K562 (cell line): ENCODE measurements at regions not wholly inside any gene's neighbourhood (a gene's known extent, or its start where the extent isn't known, plus 50 kb on each side); places are given as distances from the start of the nearest gene placed in this dataset.

Experiments used
- ATAC-seq: fragments of 200-7000 bp; cut with Tn5 transposase; 3 replicates; pipeline ENCODE4 v1.9.1; 2020; ENCODE audit warnings: moderate library complexity
- BruUV-seq: library from RNA; stranded (reverse); fragments of 400-500 nt; replicated peaks from 2 replicates; lab custom pipeline; 2021; lab: Mats Ljungman, UMichigan
- CTCF ChIA-PET: fragments of 300-600 bp; formaldehyde crosslinking; extraction: SDS; loops from one replicate; lab custom pipeline; 2021; ENCODE audit warnings: low intra/inter-chr PET ratio; lab: Yijun Ruan, JAX
- POLR2A ChIA-PET: fragments of 300-600, 350-650 bp; sonication (Branson Sonifier 250); formaldehyde crosslinking; extraction: SDS; loops from one replicate; lab custom pipeline; 2021; ENCODE audit warnings: antibody characterized with exemption, inconsistent platforms; lab: Yijun Ruan, JAX
- DNase-seq, 4 experiments: peaks; one replicate each; pipeline versions ENCODE4 v3.0.0 to v3.0.0-alpha.2; 2011 to 2018; ENCODE audit warnings: low spot score in 3 of 4, mixed read lengths in 3 of 4; ENCODE audit errors: extremely low read depth in 1 of 4
- FAIRE-seq: peaks from 2 replicates; lab custom pipeline; 2011; peaks lifted over from hg19 to GRCh38; lab: Jason Lieb, UNC
- H2AFZ ChIP-seq: 2 replicates; pipeline ENCODE4 v1.6.0; 2011; ENCODE audit warnings: low read depth, low read length, control low read depth, inconsistent platforms
- H3K27ac ChIP-seq: fragments of 200-600 bp; 3 replicates; pipeline ENCODE4 v1.8.0; 2011; ENCODE audit warnings: low read depth, mild to moderate bottlenecking, control low read depth, inconsistent platforms, low read length, moderate library complexity, mixed read lengths; ENCODE audit errors: extremely low read depth
- H3K27me3 ChIP-seq, 2 experiments: fragments of 300-600 bp in 1 of 2; 2 replicates in 1 of 2; 3 replicates in 1 of 2; pipeline versions ENCODE4 v1.6.0 to v1.8.0; 2011; ENCODE audit warnings: inconsistent platforms in 2 of 2, low read length in 2 of 2, mild to moderate bottlenecking in 1 of 2, mixed read lengths in 1 of 2, moderate library complexity in 1 of 2; ENCODE audit not compliant: control insufficient read depth in 2 of 2, insufficient read depth in 2 of 2
- H3K36me3 ChIP-seq: fragments of 300-600 bp; 3 replicates; pipeline ENCODE4 v1.8.0; 2011; ENCODE audit warnings: mild to moderate bottlenecking, low read length, inconsistent platforms; ENCODE audit not compliant: control insufficient read depth, insufficient read depth
- H3K4me1 ChIP-seq, 2 experiments: fragments of 200-600 bp in 1 of 2; replicated peaks in 1 of 2; 2 replicates in 1 of 2; 3 replicates in 1 of 2; pipeline versions ENCODE4 v1.5.1 to v1.8.0; 2011; ENCODE audit warnings: inconsistent platforms in 2 of 2, low read length in 2 of 2, mild to moderate bottlenecking in 1 of 2, mixed read lengths in 1 of 2, moderate library complexity in 1 of 2; ENCODE audit not compliant: control insufficient read depth in 2 of 2, insufficient read depth in 2 of 2
- H3K4me2 ChIP-seq: 2 replicates; pipeline ENCODE4 v1.6.1; 2011; ENCODE audit warnings: low read length, control low read depth, inconsistent platforms, mixed read lengths; ENCODE audit not compliant: insufficient read depth
- H3K4me3 ChIP-seq: fragments of 200-600 bp; sonication (generic), shearing (Covaris generic); 2 replicates; pipeline ENCODE4 v1.5.1; 2016; ENCODE audit warnings: control low read depth, inconsistent platforms
- H3K79me2 ChIP-seq: fragments of 200-600 bp; 3 replicates; pipeline ENCODE4 v1.8.0; 2011; ENCODE audit warnings: low read length, inconsistent platforms; ENCODE audit not compliant: control insufficient read depth, insufficient read depth
- H3K9ac ChIP-seq, 2 experiments: 2 replicates each; pipeline versions ENCODE4 v1.6.0 to v1.6.1; 2011; ENCODE audit warnings: low read depth in 2 of 2, low read length in 2 of 2, control low read depth in 1 of 2, inconsistent platforms in 1 of 2, mild to moderate bottlenecking in 1 of 2, mixed read lengths in 1 of 2; ENCODE audit not compliant: insufficient read depth in 1 of 2
- H3K9me1 ChIP-seq: one replicate; pipeline ENCODE4 v1.6.0; 2011; ENCODE audit warnings: inconsistent platforms, mild to moderate bottlenecking, low read length, moderate library complexity; ENCODE audit not compliant: control insufficient read depth, insufficient read depth
- H3K9me3 ChIP-seq: replicated peaks from 2 replicates; pipeline ENCODE4 v1.5.1; 2011; ENCODE audit warnings: low read depth, low read length, inconsistent platforms; ENCODE audit not compliant: control insufficient read depth, insufficient read depth
- H4K20me1 ChIP-seq: replicated peaks from 2 replicates; pipeline ENCODE4 v1.6.1; 2011; ENCODE audit warnings: low read length, inconsistent platforms, mixed read lengths; ENCODE audit not compliant: control insufficient read depth, insufficient read depth
- BCLAF1 ChIP-seq, 2 experiments: fragments of 450-650 bp in 1 of 2; IDR thresholded peaks; 2 replicates each; pipeline ENCODE4 v1.6.1; 2011 to 2017; ENCODE audit warnings: low read depth in 2 of 2, antibody characterized with exemption in 1 of 2, borderline replicate concordance in 1 of 2, low read length in 1 of 2, mild to moderate bottlenecking in 1 of 2, mixed read lengths in 1 of 2; ENCODE audit not compliant: control insufficient read depth in 1 of 2
- HMBOX1 ChIP-seq: sonication (generic); IDR thresholded peaks from 2 replicates; pipeline ENCODE4 v1.6.1; 2016
- MNT ChIP-seq, 2 experiments: fragments of 450-650 bp; conservative IDR thresholded peaks; 2 replicates each; pipeline ENCODE4 v1.6.1; 2017; ENCODE audit warnings: mild to moderate bottlenecking in 2 of 2, moderate library complexity in 2 of 2
- NFIC ChIP-seq: fragments of 450-650 bp; IDR thresholded peaks from 2 replicates; pipeline ENCODE4 v1.6.1; 2017; ENCODE audit warnings: mild to moderate bottlenecking, inconsistent platforms
- SLC30A9 ChIP-seq: fragments of 250-450 bp; sonication (Bioruptor Pico); IDR thresholded peaks from 2 replicates; pipeline ENCODE4 v1.8.0; 2022; ENCODE audit warnings: mild to moderate bottlenecking, moderate library complexity
- SMARCE1 ChIP-seq: fragments of 450-650 bp; IDR thresholded peaks from 2 replicates; pipeline ENCODE4 v1.7.1; 2016; ENCODE audit warnings: mild to moderate bottlenecking
- THRA ChIP-seq: fragments of 450-650 bp; IDR thresholded peaks from 2 replicates; pipeline ENCODE4 v1.6.1; 2017; ENCODE audit warnings: mild to moderate bottlenecking, moderate library complexity
- ZKSCAN8 ChIP-seq: fragments of 200-800 bp; sonication (Bioruptor generic); IDR thresholded peaks from 2 replicates; pipeline ENCODE4 v1.6.1; 2016; ENCODE audit warnings: missing genetic modification characterization, missing compliant biosample characterization
- ZNF444 ChIP-seq: fragments of 250-450 bp; sonication (Bioruptor Pico); IDR thresholded peaks from 2 replicates; pipeline ENCODE4 v1.4.0; 2020; ENCODE audit warnings: mild to moderate bottlenecking, moderate library complexity
- ZNF592 ChIP-seq: fragments of 450-650 bp; IDR thresholded peaks from 2 replicates; pipeline ENCODE4 v1.6.1; 2017; ENCODE audit warnings: antibody characterized with exemption, mild to moderate bottlenecking
- WGBS: fragments of 100-300 bp; shearing (Covaris generic); methylation state at CpG from one replicate; pipeline ENCODE4 v1.1.6; 2016; ENCODE audit warnings: low coverage, mixed read lengths; ENCODE audit not compliant: insufficient coverage; ENCODE audit errors: missing lambda C conversion rate; 5-methylcytosine and 5-hydroxymethylcytosine counted together
- in situ Hi-C: fragments of 300-500 bp; cut with MboI; formaldehyde crosslinking; loops from 4 replicates; pipeline ENCODE4 v1.15.0; 2018; ENCODE audit warnings: inconsistent platforms, mixed read lengths
- intact Hi-C: fragments of 100-400 bp; cut with micrococcal nuclease; formaldehyde crosslinking; loops from 2 replicates; pipeline ENCODE4 v1.14.2; 2022

GRCh38 chr17:27396045-27396444, 60.2 kb upstream of the KSR1 start:
- intact Hi-C loops = no loop called here
- TF ChIP-seq THRA (no peak), ZNF444 (CRISPR knock-in tag) (no peak), NFIC (no peak), ZNF592 (no peak), ZKSCAN8 (CRISPR knock-in tag) (no peak), SMARCE1 (no peak), MNT (conservative IDR thresholded peaks at IDR 0.05) (no peak), SLC30A9 (CRISPR knock-in tag) (no peak), HMBOX1 (no peak), BCLAF1 (IDR thresholded peaks at IDR 0.05; ENCODE audit: borderline replicate concordance in 1 of 2, control insufficient read depth in 1 of 2, low read depth in 2 of 2, low read length in 1 of 2) (no peak)

More at GRCh38 chr17:27396045-27396444, 60.2 kb upstream of the KSR1 start:
- ChIA-PET POLR2A (interaction anchor here (0.8 kb wide), 1 partner anchor 9 kb away, joined by 4 read pairs; no protein-coding TSS in a partner anchor), CTCF (no interaction called here)
- Histone ChIP-seq H3K36me3 (no peaks in the 10 kb centered on the region), H3K4me3 (no peak overlapping the region), H4K20me1 (no peaks in the 10 kb centered on the region), H3K27ac (no peak overlapping the region), H3K79me2 (no peaks in the 10 kb centered on the region), H3K27me3 (no peaks in the 10 kb centered on the region), H3K4me1 (no peaks in the 10 kb centered on the region), H3K9ac (no peak overlapping the region), H3K9me1 (no peaks in the 10 kb centered on the region), H3K4me2 (no peak overlapping the region), H2AFZ (no peak overlapping the region), H3K9me3 (no peaks in the 10 kb centered on the region)
- no peak for ATAC-seq
- WGBS = 33% methylated on average over 1 of the region's 1 CpG
- no peak for FAIRE-seq
- DNase-seq = no peak
- no TSS peak for BruUV-seq
- in situ Hi-C loops = no loop called here
